ENCODE measurements at regions not wholly inside any gene's neighbourhood (a gene's known extent, or its start where the extent isn't known, plus 50 kb on each side); places are given as distances from the start of the nearest gene placed in this dataset.

DNA sequence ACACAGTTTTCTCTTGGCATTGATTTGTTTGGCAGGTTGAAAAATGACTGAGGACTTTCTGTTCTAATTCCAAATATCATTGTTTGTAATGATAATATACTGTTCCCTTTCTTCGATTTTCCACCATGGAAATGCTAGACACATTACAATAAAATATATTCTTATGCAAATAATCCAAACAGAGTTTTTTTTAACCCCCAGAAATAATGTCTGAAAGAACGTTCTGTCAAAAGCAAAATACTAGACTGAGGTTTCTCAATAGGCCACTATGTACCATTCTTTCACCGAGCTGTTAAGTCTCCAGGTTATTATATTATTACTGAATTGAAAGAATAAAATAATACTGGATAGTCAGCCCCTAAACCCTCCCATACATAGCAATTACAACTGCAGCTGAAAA is 312.5 kb downstream of the ZIC3 start:
- TF ChIP-seq CTCF (IDR thresholded peaks at IDR 0.05) = no peak
- TF ChIP-seq ZFX (IDR thresholded peaks at IDR 0.05; ENCODE audit: borderline replicate concordance) = no peak

All from 22Rv1 (cell line).